Activated B cell treated with CpG ODN at 0.5 μM for 24 hours (primary cell): ENCODE measurements at regions not wholly inside any gene's neighbourhood (a gene's known extent, or its start where the extent isn't known, plus 50 kb on each side); places are given as distances from the start of the nearest gene placed in this dataset.

ENCODE experiments used
- ATAC-seq: fragments of 200-7000 bp; cut with Tn5 transposase; one replicate; pipeline ENCODE4 v1.10.0; 2021; ENCODE audit warnings: low read depth, mild to moderate bottlenecking, moderate library complexity
- CTCF ChIA-PET: fragments of 350-600 bp; sonication (Branson Sonifier 250); formaldehyde crosslinking; loops from one replicate; lab custom pipeline; 2021; ENCODE audit warnings: antibody characterized with exemption; lab: Charles Lee
- POLR2A ChIA-PET: fragments of 350-600 bp; sonication (Branson Sonifier 250); formaldehyde crosslinking; loops from one replicate; lab custom pipeline; 2021; ENCODE audit warnings: antibody characterized with exemption; lab: Charles Lee
- DNase-seq: peaks from one replicate; pipeline ENCODE4 v3.0.0; 2022
- H3K27ac Mint-ChIP-seq: one replicate; pipeline ENCODE4 v1.8.0; 2020; ENCODE audit warnings: mixed read lengths
- H3K27me3 Mint-ChIP-seq: one replicate; pipeline ENCODE4 v1.8.0; 2021; ENCODE audit warnings: mixed read lengths
- H3K36me3 Mint-ChIP-seq: one replicate; pipeline ENCODE4 v1.8.0; 2021; ENCODE audit warnings: low read depth, mixed read lengths
- H3K4me1 Mint-ChIP-seq: one replicate; pipeline ENCODE4 v1.8.0; 2021; ENCODE audit warnings: mixed read lengths
- H3K4me3 Mint-ChIP-seq: one replicate; pipeline ENCODE4 v1.8.0; 2020; ENCODE audit warnings: mild to moderate bottlenecking, mixed read lengths
- H3K9me3 Mint-ChIP-seq: one replicate; pipeline ENCODE4 v1.8.0; 2020; ENCODE audit warnings: mixed read lengths
- CTCF ChIP-seq: fragments of 200-600 bp; IDR thresholded peaks from one replicate; pipeline ENCODE4 v1.8.0; 2022; ENCODE audit warnings: antibody characterized with exemption, mild to moderate bottlenecking
- intact Hi-C: fragments of 100-400 bp; cut with micrococcal nuclease; formaldehyde crosslinking; loops from one replicate; pipeline ENCODE4 v1.15.1; 2024

- no peak for TF ChIP-seq CTCF
- Mint-ChIP-seq H3K4me3 (no peak overlapping the region), H3K36me3 (no peaks in the 10 kb centered on the region), H3K27ac (no peak overlapping the region), H3K27me3 (peaks cover 4% of the 10 kb centered on the region), H3K9me3 (no peaks in the 10 kb centered on the region), H3K4me1 (no peaks in the 10 kb centered on the region)
- no peak for DNase-seq
- ChIA-PET CTCF (no interaction called here), POLR2A (no interaction called here)
- ATAC-seq = no peak
- intact Hi-C loops = no loop called here
Measured at GRCh38 chr12:76646366-76646765, 86.8 kb upstream of the OSBPL8 start.

- no peaks in the 10 kb centered on the region for H3K27me3 Mint-ChIP-seq
- POLR2A ChIA-PET = no interaction called here
- H3K9me3 Mint-ChIP-seq = no peaks in the 10 kb centered on the region
- intact Hi-C loops = no loop called here
- H3K4me1 Mint-ChIP-seq = no peaks in the 10 kb centered on the region
- H3K4me3 Mint-ChIP-seq = no peak overlapping the region
- no peak for ATAC-seq
- CTCF ChIA-PET = no interaction called here
- H3K36me3 Mint-ChIP-seq = no peaks in the 10 kb centered on the region
- no peak for DNase-seq
- no peak for TF ChIP-seq CTCF
- no peak overlapping the region for H3K27ac Mint-ChIP-seq
Measured at GRCh38 chr12:76649099-76649498, 89.5 kb upstream of the OSBPL8 start.

- ATAC-seq = no peak
- POLR2A ChIA-PET = no interaction called here
- CTCF ChIA-PET = no interaction called here
Measured at GRCh38 chr12:76652402-76652801, 92.8 kb upstream of the OSBPL8 start.

GRCh38 chr12:76653342-76653741 is 93.8 kb upstream of the OSBPL8 start:
- no peak for ATAC-seq
- DNase-seq = no peak
- no peak overlapping the region for H3K27ac Mint-ChIP-seq
- no peak overlapping the region for H3K4me3 Mint-ChIP-seq
- ChIA-PET POLR2A (no interaction called here), CTCF (no interaction called here)
- no peak for TF ChIP-seq CTCF
- peaks cover 8% of the 10 kb centered on the region for H3K27me3 Mint-ChIP-seq
- H3K4me1 Mint-ChIP-seq = no peaks in the 10 kb centered on the region
- intact Hi-C loops = no loop called here
- no peaks in the 10 kb centered on the region for H3K36me3 Mint-ChIP-seq
- peaks cover 2% of the 10 kb centered on the region for H3K9me3 Mint-ChIP-seq

More at GRCh38 chr12:76652402-76652801, 92.8 kb upstream of the OSBPL8 start:
- no peak overlapping the region for H3K27ac Mint-ChIP-seq
- H3K27me3 Mint-ChIP-seq = peaks cover 4% of the 10 kb centered on the region
- no peaks in the 10 kb centered on the region for H3K9me3 Mint-ChIP-seq
- no peaks in the 10 kb centered on the region for H3K4me1 Mint-ChIP-seq
- no peaks in the 10 kb centered on the region for H3K36me3 Mint-ChIP-seq
- no peak for TF ChIP-seq CTCF
- H3K4me3 Mint-ChIP-seq = no peak overlapping the region
- intact Hi-C loops = no loop called here
- DNase-seq = no peak

GRCh38 chr12:76664731-76665130 is 99.2 kb upstream of the ZDHHC17 start:
- no peak for DNase-seq
- Mint-ChIP-seq H3K4me1 (peaks cover 10% of the 10 kb centered on the region), H3K27me3 (no peaks in the 10 kb centered on the region), H3K4me3 (no peak overlapping the region), H3K9me3 (no peaks in the 10 kb centered on the region), H3K27ac (no peak overlapping the region), H3K36me3 (no peaks in the 10 kb centered on the region)
- intact Hi-C loops = no loop called here
- TF ChIP-seq CTCF = no peak
- CTCF ChIA-PET = no interaction called here
- POLR2A ChIA-PET = no interaction called here
- ATAC-seq = no peak
